ENCODE measurements at regions not wholly inside any gene's neighbourhood (a gene's known extent, or its start where the extent isn't known, plus 50 kb on each side); places are given as distances from the start of the nearest gene placed in this dataset.

DNA sequence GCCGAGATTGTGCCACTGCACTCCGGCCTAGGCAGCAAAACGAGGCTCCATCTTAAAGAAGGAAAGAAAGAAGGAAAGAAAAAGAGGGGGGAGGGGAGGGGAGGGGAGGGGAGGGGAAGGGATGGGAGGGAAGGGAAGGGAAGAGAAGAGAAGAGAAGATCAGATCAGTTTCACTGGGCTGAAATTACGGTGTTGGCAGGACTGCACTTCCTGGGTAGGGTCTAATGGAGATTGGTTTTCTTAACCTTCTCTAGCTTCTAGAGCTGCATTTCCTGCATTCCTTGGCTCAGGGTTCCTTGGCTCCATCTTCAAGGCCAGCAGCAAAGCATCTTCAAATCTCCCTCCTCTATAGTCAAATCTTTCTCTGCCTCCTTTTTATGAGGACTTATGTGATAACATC, 349.1 kb upstream of the CRIM1 start:
- H3K9me3 Mint-ChIP-seq (ENCODE audit: unreplicated experiment): no peaks in the 10 kb centered on the region
- H3K36me3 Mint-ChIP-seq (ENCODE audit: insufficient read depth, unreplicated experiment): no peaks in the 10 kb centered on the region
- no peak for DNase-seq
- Histone ChIP-seq H3K36me3 (ENCODE audit: control insufficient read depth, insufficient read depth, low read length) (no peaks in the 10 kb centered on the region), H3K4me3 (ENCODE audit: low read depth, low read length) (no peak overlapping the region), H3K27me3 (replicated peaks; ENCODE audit: control insufficient read depth, insufficient read depth, low read length) (no peaks in the 10 kb centered on the region), H3K4me1 (no peaks in the 10 kb centered on the region), H3K9me3 (no peaks in the 10 kb centered on the region)
- H3K4me3 Mint-ChIP-seq (ENCODE audit: unreplicated experiment): no peak overlapping the region
- ChIA-PET CTCF (no interaction called here), POLR2A (no interaction called here)
- H3K27ac Mint-ChIP-seq (ENCODE audit: unreplicated experiment): no peak overlapping the region
- TF ChIP-seq CTCF (IDR thresholded peaks at IDR 0.05; ENCODE audit: insufficient read depth in 1 of 2, low read depth in 1 of 2, low read length in 1 of 2, severe bottlenecking in 1 of 2, unreplicated experiment in 1 of 2): no peak
- intact Hi-C loops (cut with micrococcal nuclease; ENCODE audit: unreplicated experiment): no loop called here
- H3K27me3 Mint-ChIP-seq (ENCODE audit: insufficient read depth, unreplicated experiment): no peaks in the 10 kb centered on the region
- no TSS peak for BruUV-seq (replicated peaks)
- H3K4me1 Mint-ChIP-seq (ENCODE audit: low read depth, unreplicated experiment): no peaks in the 10 kb centered on the region

DNA sequence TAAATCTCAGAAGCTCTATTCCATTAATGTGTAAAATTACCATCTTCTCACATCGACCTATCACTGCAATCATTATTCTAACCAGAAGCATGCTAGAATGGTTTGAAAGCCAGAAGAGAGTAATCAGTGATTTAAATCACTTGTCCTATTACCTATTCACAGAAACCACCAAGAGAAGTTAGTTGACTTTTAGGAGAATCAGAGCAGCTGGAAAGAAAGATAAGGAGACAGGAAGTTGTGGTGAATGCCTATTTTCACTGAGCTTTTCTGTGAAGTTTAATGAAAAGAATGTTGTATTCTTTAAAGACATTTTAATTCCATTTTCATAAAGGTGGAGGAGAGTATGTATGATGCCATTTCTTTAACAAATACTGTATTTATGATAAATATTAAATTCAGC, 352.6 kb upstream of the CRIM1 start:
- Mint-ChIP-seq H3K36me3 (ENCODE audit: insufficient read depth, unreplicated experiment) (no peaks in the 10 kb centered on the region), H3K27me3 (ENCODE audit: insufficient read depth, unreplicated experiment) (peaks cover 6% of the 10 kb centered on the region), H3K4me1 (ENCODE audit: low read depth, unreplicated experiment) (no peaks in the 10 kb centered on the region), H3K27ac (ENCODE audit: unreplicated experiment) (no peak overlapping the region), H3K9me3 (ENCODE audit: unreplicated experiment) (no peaks in the 10 kb centered on the region), H3K4me3 (ENCODE audit: unreplicated experiment) (no peak overlapping the region)
- no peak overlapping the region for H3K4me3 ChIP-seq (ENCODE audit: low read depth, low read length)
- no peak for TF ChIP-seq CTCF (IDR thresholded peaks at IDR 0.05; ENCODE audit: insufficient read depth in 1 of 2, low read depth in 1 of 2, low read length in 1 of 2, severe bottlenecking in 1 of 2, unreplicated experiment in 1 of 2)
- CTCF ChIA-PET: no interaction called here
- H3K36me3 ChIP-seq (ENCODE audit: control insufficient read depth, insufficient read depth, low read length): no peaks in the 10 kb centered on the region
- intact Hi-C loops (cut with micrococcal nuclease; ENCODE audit: unreplicated experiment): no loop called here
- POLR2A ChIA-PET: no interaction called here
- H3K4me1 ChIP-seq: no peaks in the 10 kb centered on the region
- BruUV-seq (replicated peaks): no TSS peak
- no peaks in the 10 kb centered on the region for H3K27me3 ChIP-seq (replicated peaks; ENCODE audit: control insufficient read depth, insufficient read depth, low read length)
- DNase-seq: no peak
- H3K9me3 ChIP-seq: no peaks in the 10 kb centered on the region

GRCh38 chr2:35997488-35997887, 358.1 kb upstream of the CRIM1 start:
- BruUV-seq (replicated peaks): no TSS peak
- intact Hi-C loops (cut with micrococcal nuclease; ENCODE audit: unreplicated experiment): no loop called here
- H3K4me3 ChIP-seq (ENCODE audit: low read depth, low read length): no peak overlapping the region
- ChIA-PET CTCF (no interaction called here), POLR2A (no interaction called here)
- H3K36me3 ChIP-seq (ENCODE audit: control insufficient read depth, insufficient read depth, low read length): no peaks in the 10 kb centered on the region
- no peaks in the 10 kb centered on the region for H3K4me1 Mint-ChIP-seq (ENCODE audit: low read depth, unreplicated experiment)
- peaks cover 11% of the 10 kb centered on the region for H3K9me3 Mint-ChIP-seq (ENCODE audit: unreplicated experiment)
- peaks cover 13% of the 10 kb centered on the region for H3K27me3 Mint-ChIP-seq (ENCODE audit: insufficient read depth, unreplicated experiment)
- H3K27me3 ChIP-seq (replicated peaks; ENCODE audit: control insufficient read depth, insufficient read depth, low read length): no peaks in the 10 kb centered on the region
- TF ChIP-seq CTCF (IDR thresholded peaks at IDR 0.05; ENCODE audit: insufficient read depth in 1 of 2, low read depth in 1 of 2, low read length in 1 of 2, severe bottlenecking in 1 of 2, unreplicated experiment in 1 of 2): no peak
- H3K4me3 Mint-ChIP-seq (ENCODE audit: unreplicated experiment): no peak overlapping the region
- no peaks in the 10 kb centered on the region for H3K36me3 Mint-ChIP-seq (ENCODE audit: insufficient read depth, unreplicated experiment)
- DNase-seq: no peak
- H3K9me3 ChIP-seq: no peaks in the 10 kb centered on the region
- H3K4me1 ChIP-seq: no peaks in the 10 kb centered on the region
- H3K27ac Mint-ChIP-seq (ENCODE audit: unreplicated experiment): no peak overlapping the region

All from Caco-2 (cell line).